NOMO-1 treated with DMSO at 0.1 percent for 48 hours (cell line): ENCODE measurements at regions not wholly inside any gene's neighbourhood (a gene's known extent, or its start where the extent isn't known, plus 50 kb on each side); places are given as distances from the start of the nearest gene placed in this dataset.
"Not testable (repeated sequence)": the region's sequence is repeated elsewhere in the genome, so short reads cannot be mapped to it uniquely, and the experiment has no call there.

Source experiments
- DNase-seq: peaks from one replicate; lab custom pipeline; 2025; ENCODE audit not compliant: unreplicated experiment; lab: John Stamatoyannopoulos, UW

- no peak for DNase-seq
Observed at GRCh38 chr4:79850626-79851025, 222.4 kb downstream of the ANTXR2 start.

DNA sequence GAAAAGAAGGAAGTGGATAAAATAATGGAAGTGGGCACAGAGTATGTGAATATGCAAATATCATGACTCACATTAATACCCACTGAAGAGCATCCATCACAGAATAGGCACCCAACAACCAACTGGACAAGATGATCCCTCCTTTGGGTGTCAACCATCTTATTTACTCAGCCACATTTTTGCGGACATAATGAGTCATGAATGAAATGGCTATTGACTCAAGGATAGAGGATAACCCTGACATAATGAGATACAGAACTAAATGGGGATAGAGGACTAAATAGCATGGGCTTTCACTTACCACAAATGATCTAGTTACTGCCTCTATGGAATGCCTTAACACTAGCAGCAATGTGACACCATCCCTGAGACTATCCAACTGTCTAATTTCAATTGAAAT is 224.7 kb downstream of the ANTXR2 start:
- no peak for DNase-seq

GRCh38 chr4:79847411-79847810 is 225.6 kb downstream of the ANTXR2 start:
- DNase-seq: no peak

GRCh38 chr4:79842162-79842561 is 230.9 kb downstream of the ANTXR2 start:
- no peak for DNase-seq

DNA sequence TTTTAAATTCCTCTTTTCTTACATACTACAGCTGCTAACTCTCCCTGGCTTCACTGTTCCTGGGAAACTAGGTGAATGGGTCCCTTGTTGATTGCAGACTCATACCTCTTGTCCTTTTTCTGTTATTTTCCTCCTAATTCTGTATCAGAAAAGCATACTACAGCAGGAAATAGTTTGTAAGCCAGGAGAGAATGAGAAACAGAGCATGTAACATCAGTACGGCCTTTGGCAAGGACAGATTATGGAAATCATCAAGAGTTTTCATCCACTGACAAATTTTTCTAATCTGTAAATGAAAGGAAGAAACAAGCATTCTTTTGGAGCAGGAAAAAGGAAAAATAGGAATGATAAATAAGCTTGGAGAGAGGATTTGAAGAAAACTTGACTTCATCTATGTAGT is 239.2 kb downstream of the ANTXR2 start:
- DNase-seq: no peak

- no peak for DNase-seq
Observed at GRCh38 chr4:79831701-79832514, 241.1 kb downstream of the ANTXR2 start.

GRCh38 chr4:79831119-79831528 is 241.9 kb downstream of the ANTXR2 start:
- DNase-seq: no peak

- no peak for DNase-seq
Observed at GRCh38 chr4:79827283-79827682, 245.7 kb downstream of the ANTXR2 start.

DNA sequence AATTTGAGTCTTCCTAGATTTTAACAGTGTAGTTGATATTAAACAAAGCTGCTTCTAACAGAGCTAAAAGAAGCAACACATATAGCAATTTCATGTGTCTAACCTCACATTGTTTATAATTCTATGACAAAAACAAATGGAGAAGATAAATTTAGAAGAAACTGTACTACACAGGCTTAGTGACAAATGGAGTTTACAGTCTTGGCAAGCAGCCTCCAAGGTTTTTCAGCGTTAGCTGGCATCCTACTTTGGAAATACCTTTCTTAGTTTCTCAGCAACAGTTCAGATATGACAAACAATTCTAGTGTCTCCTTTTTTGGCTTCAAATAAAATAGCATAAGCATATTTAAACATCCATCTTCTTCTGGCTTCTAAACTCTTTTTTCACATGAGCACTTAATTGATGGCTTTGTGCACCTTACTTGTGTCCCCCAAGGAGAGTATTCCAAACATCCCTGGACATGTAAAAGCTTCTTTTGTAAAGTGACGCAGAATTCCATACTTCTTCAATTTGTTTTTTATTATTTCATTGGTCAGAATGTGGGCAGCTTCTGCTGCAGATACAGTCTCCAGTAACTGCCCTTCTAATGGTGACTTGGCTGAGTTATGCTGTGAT is 249.8 kb downstream of the ANTXR2 start:
- no peak for DNase-seq

DNA sequence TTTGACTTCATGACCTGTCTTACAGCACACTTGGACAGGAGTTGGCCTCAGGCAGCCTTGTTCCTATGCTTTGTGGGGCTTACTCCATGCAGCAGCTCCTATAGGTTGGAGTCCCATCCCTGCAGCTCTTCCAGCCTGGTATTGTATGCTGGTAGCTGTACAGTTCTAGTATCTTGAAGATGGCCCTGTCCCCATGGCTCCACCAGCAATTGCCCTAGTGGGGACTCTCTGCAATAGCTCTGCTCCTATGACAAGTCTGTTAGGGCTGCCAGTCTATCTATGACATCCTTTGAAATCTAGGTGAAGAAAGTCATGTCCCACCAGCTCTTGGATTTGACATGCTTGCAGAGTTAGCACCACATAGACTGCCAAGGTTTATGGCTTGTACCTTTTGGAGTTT is 252.6 kb downstream of the ANTXR2 start:
- DNase-seq: no peak

GRCh38 chr4:79807933-79808332 is 265.1 kb downstream of the ANTXR2 start:
- DNase-seq: not testable (repeated sequence)

GRCh38 chr4:79798047-79798446 is 275.0 kb downstream of the ANTXR2 start:
- DNase-seq: no peak

DNA sequence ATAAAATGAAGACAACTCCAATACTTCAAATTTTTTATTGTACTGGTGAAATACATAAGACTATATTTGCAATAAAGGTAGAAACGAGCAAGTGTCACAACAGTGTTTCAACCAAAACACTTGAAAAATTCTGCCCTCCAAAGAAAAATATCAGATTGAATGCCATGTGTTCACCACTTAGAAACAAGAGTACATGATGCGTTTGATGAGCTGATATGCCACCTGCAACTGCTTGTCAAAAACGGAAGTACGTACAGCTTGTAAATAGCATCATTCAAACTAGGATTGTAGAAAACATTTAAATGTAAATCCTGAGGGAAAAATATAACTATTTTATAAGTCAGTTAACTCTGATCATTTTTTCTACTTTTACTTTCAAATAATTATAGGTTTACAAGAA is 276.1 kb downstream of the ANTXR2 start:
- DNase-seq: no peak

GRCh38 chr4:79788884-79789283 is 284.1 kb downstream of the ANTXR2 start:
- no peak for DNase-seq

- DNase-seq: no peak
Observed at GRCh38 chr4:79780129-79780528, 292.9 kb downstream of the ANTXR2 start.

DNA sequence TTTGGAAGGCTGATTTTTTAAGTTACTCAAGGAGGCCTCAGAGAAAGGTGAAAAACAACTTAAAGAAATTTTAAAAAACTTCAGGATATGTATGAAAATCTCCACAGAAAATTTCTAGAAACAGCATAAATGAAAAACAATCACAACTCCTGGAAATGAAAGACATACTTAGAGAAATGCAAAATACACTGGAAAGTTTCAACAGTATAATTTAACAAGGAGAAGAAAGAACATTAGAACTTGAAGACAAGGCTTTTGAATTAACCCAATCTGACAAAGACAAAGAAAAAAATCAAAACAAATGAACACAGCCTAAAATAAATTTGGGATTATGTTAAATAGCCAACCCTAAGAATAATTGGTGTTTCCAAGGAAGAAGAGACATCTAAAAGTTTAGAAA is 300.5 kb downstream of the ANTXR2 start:
- DNase-seq: no peak

DNA sequence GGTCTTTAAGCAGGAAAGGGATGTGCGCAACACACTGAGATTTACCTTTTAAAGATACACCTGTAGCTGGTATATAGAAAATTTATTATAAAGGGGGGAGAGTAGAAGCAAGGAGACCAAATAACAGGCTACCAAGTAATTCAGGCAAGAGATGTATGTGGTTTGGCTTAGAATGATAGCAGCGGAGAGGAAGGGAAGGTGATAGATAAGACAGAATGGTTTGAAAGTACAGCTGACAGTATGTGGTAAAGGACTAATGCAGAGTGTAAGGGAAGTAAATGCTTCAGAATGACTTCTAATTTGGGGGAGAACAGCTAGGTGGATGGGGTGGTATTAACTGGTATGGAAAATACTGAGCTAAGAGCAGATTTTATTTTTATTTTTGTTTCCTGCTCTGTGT is 308.9 kb downstream of the ANTXR2 start:
- no peak for DNase-seq

DNA sequence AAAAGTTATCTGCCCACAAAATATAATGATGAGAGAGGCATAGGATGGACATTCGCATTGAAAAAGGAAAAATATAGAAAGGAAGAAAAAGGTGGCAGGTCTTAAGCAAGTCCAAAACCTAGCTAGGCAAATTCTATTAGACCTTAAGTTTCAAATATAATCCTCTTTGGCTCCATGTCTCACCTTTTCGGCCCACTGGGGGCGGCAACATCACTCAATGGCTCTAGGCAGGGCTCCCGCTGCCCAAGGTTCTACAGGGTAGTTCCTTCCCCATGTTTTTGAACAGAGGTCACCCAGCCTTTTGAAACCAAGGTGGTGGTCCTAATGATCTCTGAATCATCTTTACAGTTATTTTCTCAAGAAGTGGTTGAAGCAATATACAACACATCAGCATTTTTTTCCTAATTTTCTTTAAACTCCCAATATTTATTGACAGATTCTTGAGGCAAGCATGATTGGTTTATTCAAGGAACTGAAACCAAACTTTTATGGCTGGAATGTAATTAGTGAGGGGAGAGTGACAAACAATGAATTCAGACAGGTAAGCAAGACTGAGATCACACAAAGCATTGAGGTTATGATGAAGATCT is 309.4 kb downstream of the ANTXR2 start:
- DNase-seq: no peak

GRCh38 chr4:79759793-79760192 is 313.2 kb downstream of the ANTXR2 start:
- DNase-seq: no peak

GRCh38 chr4:79757600-79757999 is 315.4 kb downstream of the ANTXR2 start:
- no peak for DNase-seq

- no peak for DNase-seq
Observed at GRCh38 chr4:79756140-79756895, 316.7 kb downstream of the ANTXR2 start.

DNA sequence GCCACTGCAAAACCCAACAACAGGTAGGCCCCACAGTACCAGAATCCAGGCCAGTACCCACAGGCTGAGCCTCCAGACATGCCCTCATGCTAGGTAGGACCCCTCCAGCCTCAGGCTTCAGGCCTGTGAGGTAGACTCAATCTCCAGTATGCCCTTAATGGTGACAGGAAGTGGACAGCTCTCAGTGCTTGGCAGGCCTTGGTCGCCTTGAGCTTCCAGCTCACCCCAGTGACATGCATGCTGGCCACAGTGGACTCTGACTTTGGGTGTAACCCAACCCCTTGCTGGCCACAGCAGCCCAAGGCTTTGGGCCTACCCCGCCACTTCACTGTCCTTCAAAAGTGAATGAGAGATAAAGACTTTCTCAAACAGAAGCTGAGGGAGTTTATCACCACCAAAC is 324.2 kb downstream of the ANTXR2 start:
- no peak for DNase-seq
